Fibroblast of pulmonary artery (primary cell): ENCODE measurements at regions not wholly inside any gene's neighbourhood (a gene's known extent, or its start where the extent isn't known, plus 50 kb on each side); places are given as distances from the start of the nearest gene placed in this dataset.
A peak's percentile ranks its signal among the peaks of the same experiment; 100 is the strongest.

ENCODE experiments used
- DNase-seq: peaks from one replicate; pipeline ENCODE4 v3.0.0-alpha.2; 2010; ENCODE audit warnings: low read depth
- H3K4me3 ChIP-seq: replicated peaks from 2 replicates; pipeline ENCODE4 v1.5.1; 2011; ENCODE audit warnings: low read depth, mild to moderate bottlenecking, control low read depth, low read length, moderate library complexity
- TF ChIP-seq, protein P1 (sequence below): IDR thresholded peaks from 2 replicates; pipeline ENCODE4 v1.5.1; 2011; ENCODE audit warnings: mild to moderate bottlenecking, control low read depth, low read length, inconsistent platforms; ENCODE audit errors: missing control alignments

DNA sequence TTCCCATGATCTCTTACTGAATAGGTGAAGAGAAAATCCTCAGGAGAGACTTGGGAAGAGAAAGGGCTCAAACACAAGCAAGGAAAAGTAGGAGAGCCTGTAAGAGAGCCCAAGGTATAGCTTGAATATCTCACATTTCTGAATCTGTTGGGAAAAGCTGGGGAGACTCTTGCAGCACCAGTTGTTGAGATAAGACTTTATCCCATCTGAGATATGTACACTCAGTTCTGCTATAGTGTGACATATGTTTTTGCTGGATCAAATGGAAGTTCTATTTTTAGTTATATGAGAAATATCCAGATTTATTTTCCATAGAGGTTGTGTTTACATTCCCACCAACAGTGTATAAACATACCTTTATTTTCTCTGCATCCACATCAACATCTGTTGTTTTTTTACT, 246.1 kb downstream of the NDFIP2 start:
- TF ChIP-seq, protein P1, sequence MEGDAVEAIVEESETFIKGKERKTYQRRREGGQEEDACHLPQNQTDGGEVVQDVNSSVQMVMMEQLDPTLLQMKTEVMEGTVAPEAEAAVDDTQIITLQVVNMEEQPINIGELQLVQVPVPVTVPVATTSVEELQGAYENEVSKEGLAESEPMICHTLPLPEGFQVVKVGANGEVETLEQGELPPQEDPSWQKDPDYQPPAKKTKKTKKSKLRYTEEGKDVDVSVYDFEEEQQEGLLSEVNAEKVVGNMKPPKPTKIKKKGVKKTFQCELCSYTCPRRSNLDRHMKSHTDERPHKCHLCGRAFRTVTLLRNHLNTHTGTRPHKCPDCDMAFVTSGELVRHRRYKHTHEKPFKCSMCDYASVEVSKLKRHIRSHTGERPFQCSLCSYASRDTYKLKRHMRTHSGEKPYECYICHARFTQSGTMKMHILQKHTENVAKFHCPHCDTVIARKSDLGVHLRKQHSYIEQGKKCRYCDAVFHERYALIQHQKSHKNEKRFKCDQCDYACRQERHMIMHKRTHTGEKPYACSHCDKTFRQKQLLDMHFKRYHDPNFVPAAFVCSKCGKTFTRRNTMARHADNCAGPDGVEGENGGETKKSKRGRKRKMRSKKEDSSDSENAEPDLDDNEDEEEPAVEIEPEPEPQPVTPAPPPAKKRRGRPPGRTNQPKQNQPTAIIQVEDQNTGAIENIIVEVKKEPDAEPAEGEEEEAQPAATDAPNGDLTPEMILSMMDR, result no peak
- DNase-seq, result no peak
- no peak overlapping the region for H3K4me3 ChIP-seq

DNA sequence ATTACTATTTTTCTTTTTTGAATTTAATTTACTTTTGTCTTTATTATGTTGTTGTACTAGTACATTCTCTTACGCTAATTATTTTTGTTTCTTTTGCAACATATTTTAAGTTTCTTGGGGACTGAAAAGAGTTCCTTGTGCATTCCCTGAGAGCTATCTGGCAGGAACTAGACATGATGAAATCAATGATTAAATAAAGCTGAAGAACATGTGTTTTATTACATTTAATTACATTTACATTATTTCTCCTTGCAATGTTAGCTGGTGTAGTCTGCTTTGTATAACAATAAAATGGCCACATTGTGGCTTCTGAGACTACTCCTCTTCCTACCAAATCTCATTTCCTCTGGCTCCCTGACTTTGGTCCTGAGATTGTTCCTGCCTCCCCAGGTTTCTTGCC, 244.9 kb downstream of the NDFIP2 start:
- DNase-seq, result no peak
- TF ChIP-seq, protein P1, result no peak
- H3K4me3 ChIP-seq, result no peak overlapping the region

DNA sequence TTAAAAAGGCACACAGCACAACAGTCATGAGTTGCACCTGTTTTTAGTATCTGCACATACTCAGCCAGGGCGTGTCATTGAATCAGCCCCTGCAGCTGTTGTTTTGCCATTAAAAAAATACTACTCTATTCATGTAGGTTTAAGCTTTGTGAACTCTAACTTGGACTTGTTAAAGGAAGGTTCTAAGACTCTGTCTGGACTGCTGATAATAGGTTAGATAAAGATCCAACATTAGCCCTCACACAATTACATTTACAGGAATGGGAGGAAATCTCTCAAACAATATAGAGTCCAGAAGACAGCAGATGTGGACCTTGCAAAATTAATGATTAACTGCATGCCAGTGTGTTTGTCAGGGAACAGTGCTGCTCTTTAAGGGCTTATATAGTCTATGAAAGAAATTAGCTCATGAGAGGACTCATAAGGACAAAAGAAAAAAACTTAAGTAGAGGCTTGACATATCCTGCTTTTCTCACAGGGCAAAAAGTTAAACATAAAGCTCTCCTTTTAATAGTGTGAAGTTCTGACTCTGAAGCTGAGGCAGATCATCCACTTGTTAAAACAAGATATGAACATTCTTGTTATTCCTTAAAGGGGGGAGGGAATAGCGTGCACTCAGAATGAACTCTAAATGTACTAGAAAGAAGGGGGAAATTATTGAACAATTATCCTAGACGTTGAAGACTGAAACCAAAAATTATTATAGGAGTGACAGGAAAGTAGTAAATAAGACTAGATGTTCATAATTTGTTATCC, 243.6 kb downstream of the NDFIP2 start:
- TF ChIP-seq, protein P1, result no peak
- peak; percentile 21 for DNase-seq
- H3K4me3 ChIP-seq, result no peak overlapping the region

DNA sequence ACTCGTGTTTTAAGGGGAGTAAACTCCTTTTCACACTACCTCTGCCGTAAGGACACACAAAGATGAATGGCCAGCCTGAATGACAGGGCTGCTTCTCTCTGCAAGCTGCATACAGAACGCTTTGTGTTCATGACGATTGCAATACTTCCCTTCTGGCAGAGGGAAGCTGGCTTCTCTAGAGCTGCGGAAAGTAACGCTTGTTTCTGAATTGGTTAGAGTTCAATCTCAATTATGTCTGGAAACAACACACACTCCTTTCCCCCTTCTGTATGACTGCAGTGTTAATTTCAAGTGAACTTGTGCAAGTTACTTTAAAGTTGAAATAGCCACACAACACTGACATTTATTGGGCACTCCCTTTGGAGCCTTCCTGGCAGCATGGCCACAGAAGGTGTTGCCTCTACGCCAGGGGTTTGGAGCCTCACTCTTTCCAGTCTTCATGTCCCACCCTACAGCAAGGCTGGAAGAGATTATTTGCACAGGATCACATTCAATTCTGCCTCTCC, 242.6 kb downstream of the NDFIP2 start:
- TF ChIP-seq, protein P1, result no peak
- no peak overlapping the region for H3K4me3 ChIP-seq
- DNase-seq, result peak; percentile 17

DNA sequence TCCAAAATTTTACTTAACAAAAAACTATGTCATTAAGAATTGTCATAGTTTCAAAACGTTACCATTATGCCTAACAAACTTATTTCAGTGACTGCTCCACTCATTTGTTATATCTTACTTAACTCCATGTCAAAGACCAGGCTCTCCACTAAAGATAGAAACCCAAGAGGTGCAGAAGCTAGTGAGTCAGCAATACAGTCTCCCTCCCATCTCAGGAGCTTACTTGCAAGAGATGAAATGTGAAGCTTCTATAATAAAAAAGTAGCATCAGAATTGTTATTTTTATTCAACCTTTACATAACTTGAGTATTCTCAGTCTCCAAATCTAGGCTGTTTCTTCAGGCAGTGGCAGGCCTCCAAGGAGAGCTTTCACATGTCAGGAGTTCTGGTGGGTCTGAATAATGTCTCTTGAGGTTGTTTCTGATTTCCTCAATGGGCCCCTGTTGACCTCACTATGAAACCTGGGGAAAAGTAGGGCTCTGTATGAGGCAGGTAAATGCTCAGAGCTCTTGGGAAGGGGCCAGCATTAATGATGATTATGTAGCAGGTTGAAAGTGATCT, 242.0 kb downstream of the NDFIP2 start:
- TF ChIP-seq, protein P1, result no peak
- no peak overlapping the region for H3K4me3 ChIP-seq
- DNase-seq, result no peak

DNA sequence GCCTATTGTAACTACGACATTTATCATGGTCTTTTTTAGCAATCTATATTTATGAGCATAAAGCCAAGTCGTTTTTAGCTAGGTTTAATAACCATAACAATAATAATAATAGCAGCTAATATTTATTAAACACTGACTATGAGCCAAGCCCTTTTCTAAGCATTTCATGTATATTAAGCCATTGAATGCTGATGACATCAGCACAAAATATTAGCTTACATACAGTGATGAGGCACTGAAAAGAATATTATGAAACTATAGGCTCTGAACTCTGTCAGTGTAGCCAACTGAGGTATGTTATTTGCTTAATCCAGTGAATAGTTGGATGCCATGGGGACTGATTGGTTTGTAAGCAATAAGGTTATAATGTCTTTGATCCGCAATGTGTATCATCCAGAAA, 235.2 kb downstream of the NDFIP2 start:
- no peak overlapping the region for H3K4me3 ChIP-seq
- TF ChIP-seq, protein P1, result no peak
- DNase-seq, result no peak
